ENCODE measurements at regions not wholly inside any gene's neighbourhood (a gene's known extent, or its start where the extent isn't known, plus 50 kb on each side); places are given as distances from the start of the nearest gene placed in this dataset.
"Not testable (repeated sequence)": the region's sequence is repeated elsewhere in the genome, so short reads cannot be mapped to it uniquely, and the experiment has no call there.

DNA sequence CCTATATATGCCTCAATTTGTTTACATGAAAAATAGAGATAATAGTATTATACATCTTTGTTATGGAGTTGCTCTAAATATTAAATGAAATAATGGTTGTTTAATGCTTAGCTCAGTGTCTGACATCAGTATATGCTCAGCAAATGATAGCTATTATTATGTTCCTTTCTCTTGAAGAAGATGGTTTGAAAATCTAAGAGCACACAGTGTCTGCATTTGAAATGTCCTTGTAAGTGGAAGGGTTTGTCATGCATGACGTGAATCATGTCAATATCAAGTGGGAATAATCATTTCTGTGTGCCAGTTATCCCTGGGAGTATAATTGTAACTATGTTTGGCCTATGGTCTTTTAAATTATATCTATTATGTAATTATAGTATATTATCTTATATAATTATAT, 377.5 kb upstream of the SORCS1 start:
- H3K27me3 ChIP-seq (ENCODE audit: control insufficient read depth, insufficient read depth, low read length) = no peaks in the 10 kb centered on the region
- no peak overlapping the region for H3K4me3 ChIP-seq (ENCODE audit: low read length)
- no CpG with 5 or more reads among the region's 1 CpG for WGBS (ENCODE audit: insufficient coverage, insufficient read length)
- DNase-seq (ENCODE audit: low read depth, low spot score) = no peak
- no peaks in the 10 kb centered on the region for H3K36me3 ChIP-seq (ENCODE audit: control insufficient read depth, insufficient read depth, low read length)
- H3K9me3 ChIP-seq (ENCODE audit: control insufficient read depth, insufficient read depth, low read length) = no peaks in the 10 kb centered on the region
- no peak overlapping the region for H3K27ac ChIP-seq (ENCODE audit: low read length)
- no peaks in the 10 kb centered on the region for H3K4me1 ChIP-seq (ENCODE audit: control insufficient read depth, insufficient read depth, low read length)

DNA sequence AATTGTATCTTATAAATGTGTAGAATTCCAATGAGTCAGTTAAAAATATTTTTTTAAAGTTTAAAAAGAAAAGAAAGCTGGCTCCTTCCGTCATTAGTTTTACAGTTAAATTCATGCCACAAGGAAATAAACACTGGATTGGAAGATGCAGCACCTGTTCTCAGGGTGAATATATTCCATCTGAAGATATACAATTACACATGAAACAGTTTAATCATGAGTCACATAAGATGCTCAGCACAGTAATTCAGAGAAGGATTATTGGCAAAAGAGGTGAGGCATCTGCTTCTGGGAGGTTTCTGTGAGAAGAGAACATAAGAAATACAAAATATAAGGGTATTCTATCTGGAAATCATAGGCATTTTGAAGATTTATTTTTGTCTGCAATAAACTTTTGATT, 376.5 kb upstream of the SORCS1 start:
- no peaks in the 10 kb centered on the region for H3K27me3 ChIP-seq (ENCODE audit: control insufficient read depth, insufficient read depth, low read length)
- H3K36me3 ChIP-seq (ENCODE audit: control insufficient read depth, insufficient read depth, low read length) = no peaks in the 10 kb centered on the region
- H3K27ac ChIP-seq (ENCODE audit: low read length) = no peak overlapping the region
- H3K4me1 ChIP-seq (ENCODE audit: control insufficient read depth, insufficient read depth, low read length) = no peaks in the 10 kb centered on the region
- H3K4me3 ChIP-seq (ENCODE audit: low read length) = no peak overlapping the region
- WGBS (ENCODE audit: insufficient coverage, insufficient read length) = no CpG with 5 or more reads among the region's 1 CpG
- DNase-seq (ENCODE audit: low read depth, low spot score) = no peak
- no peaks in the 10 kb centered on the region for H3K9me3 ChIP-seq (ENCODE audit: control insufficient read depth, insufficient read depth, low read length)

DNA sequence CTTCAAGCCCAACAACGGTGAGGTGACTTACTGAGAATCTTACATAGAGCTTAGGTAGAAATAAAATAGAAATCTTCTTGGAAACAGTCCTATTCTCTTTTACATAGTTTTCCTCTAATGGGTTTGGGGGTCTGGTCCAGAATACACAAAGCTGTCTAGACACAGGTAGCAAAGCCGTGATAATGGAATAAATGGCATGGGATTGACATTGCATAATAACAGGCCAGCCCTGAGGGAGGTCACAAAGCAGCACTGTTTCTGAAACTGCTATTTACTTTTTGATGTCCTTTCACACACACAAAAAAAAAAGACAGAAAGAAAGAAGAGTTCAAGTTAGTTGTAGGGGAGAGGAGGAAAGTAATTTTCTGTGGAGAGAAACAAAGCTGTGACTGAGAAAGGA, 364.8 kb upstream of the SORCS1 start:
- Histone ChIP-seq H3K4me1 (ENCODE audit: control insufficient read depth, insufficient read depth, low read length) (no peaks in the 10 kb centered on the region), H3K27me3 (ENCODE audit: control insufficient read depth, insufficient read depth, low read length) (no peaks in the 10 kb centered on the region), H3K36me3 (ENCODE audit: control insufficient read depth, insufficient read depth, low read length) (no peaks in the 10 kb centered on the region), H3K9me3 (ENCODE audit: control insufficient read depth, insufficient read depth, low read length) (no peaks in the 10 kb centered on the region), H3K27ac (ENCODE audit: low read length) (no peak overlapping the region), H3K4me3 (ENCODE audit: low read length) (no peak overlapping the region)
- no peak for DNase-seq (ENCODE audit: low read depth, low spot score)
- no CpG with 5 or more reads among the region's 2 CpGs for WGBS (ENCODE audit: insufficient coverage, insufficient read length)

DNA sequence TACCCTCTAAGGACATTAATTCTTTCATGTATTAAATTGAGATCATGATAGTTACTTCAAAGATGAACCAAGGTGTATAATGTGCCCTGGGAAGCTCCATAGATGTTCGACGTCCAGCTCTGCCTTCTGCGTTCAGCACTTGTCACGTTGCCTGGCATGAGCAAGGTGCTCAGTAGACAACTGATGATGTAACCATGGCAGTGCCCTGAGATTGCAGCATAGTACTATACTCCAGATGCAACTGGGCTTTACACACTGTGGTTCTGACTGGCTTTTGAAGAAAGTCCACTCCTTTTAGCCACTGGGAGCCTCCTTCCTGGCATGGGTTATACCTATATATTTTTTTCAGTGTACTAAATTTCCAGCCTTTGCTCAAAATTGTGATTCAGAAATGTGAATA, 355.8 kb upstream of the SORCS1 start:
- no CpG with 5 or more reads among the region's 4 CpGs for WGBS (ENCODE audit: insufficient coverage, insufficient read length)
- no peak for DNase-seq (ENCODE audit: low read depth, low spot score)

GRCh38 chr10:107517811-107518210, 353.3 kb upstream of the SORCS1 start:
- H3K4me3 ChIP-seq (ENCODE audit: low read length) = no peak overlapping the region
- H3K27ac ChIP-seq (ENCODE audit: low read length) = no peak overlapping the region
- no peaks in the 10 kb centered on the region for H3K9me3 ChIP-seq (ENCODE audit: control insufficient read depth, insufficient read depth, low read length)
- H3K36me3 ChIP-seq (ENCODE audit: control insufficient read depth, insufficient read depth, low read length) = no peaks in the 10 kb centered on the region
- WGBS (ENCODE audit: insufficient coverage, insufficient read length) = no CpG with 5 or more reads among the region's 4 CpGs
- H3K27me3 ChIP-seq (ENCODE audit: control insufficient read depth, insufficient read depth, low read length) = no peaks in the 10 kb centered on the region
- H3K4me1 ChIP-seq (ENCODE audit: control insufficient read depth, insufficient read depth, low read length) = no peaks in the 10 kb centered on the region; the same call in 1 of the 2 replicates
- no peak for DNase-seq (ENCODE audit: low read depth, low spot score)

More for the DNA sequence above, 355.8 kb upstream of the SORCS1 start:
- H3K27ac ChIP-seq (ENCODE audit: low read length) = no peak overlapping the region
- H3K36me3 ChIP-seq (ENCODE audit: control insufficient read depth, insufficient read depth, low read length) = no peaks in the 10 kb centered on the region
- H3K27me3 ChIP-seq (ENCODE audit: control insufficient read depth, insufficient read depth, low read length) = no peaks in the 10 kb centered on the region
- no peak overlapping the region for H3K4me3 ChIP-seq (ENCODE audit: low read length)
- no peaks in the 10 kb centered on the region; the same call in 1 of the 2 replicates for H3K4me1 ChIP-seq (ENCODE audit: control insufficient read depth, insufficient read depth, low read length)
- no peaks in the 10 kb centered on the region for H3K9me3 ChIP-seq (ENCODE audit: control insufficient read depth, insufficient read depth, low read length)

- no peak overlapping the region for H3K4me3 ChIP-seq (ENCODE audit: low read length)
- no peak for DNase-seq (ENCODE audit: low read depth, low spot score)
- no peaks in the 10 kb centered on the region; the same call in 1 of the 2 replicates for H3K4me1 ChIP-seq (ENCODE audit: control insufficient read depth, insufficient read depth, low read length)
- WGBS (ENCODE audit: insufficient coverage, insufficient read length) = no CpG with 5 or more reads among the region's 4 CpGs
- H3K27ac ChIP-seq (ENCODE audit: low read length) = no peak overlapping the region
- H3K9me3 ChIP-seq (ENCODE audit: control insufficient read depth, insufficient read depth, low read length) = no peaks in the 10 kb centered on the region
- H3K27me3 ChIP-seq (ENCODE audit: control insufficient read depth, insufficient read depth, low read length) = no peaks in the 10 kb centered on the region
- H3K36me3 ChIP-seq (ENCODE audit: control insufficient read depth, insufficient read depth, low read length) = no peaks in the 10 kb centered on the region
These were observed 351.8 kb upstream of the SORCS1 start for GRCh38 chr10:107516349-107516748.

DNA sequence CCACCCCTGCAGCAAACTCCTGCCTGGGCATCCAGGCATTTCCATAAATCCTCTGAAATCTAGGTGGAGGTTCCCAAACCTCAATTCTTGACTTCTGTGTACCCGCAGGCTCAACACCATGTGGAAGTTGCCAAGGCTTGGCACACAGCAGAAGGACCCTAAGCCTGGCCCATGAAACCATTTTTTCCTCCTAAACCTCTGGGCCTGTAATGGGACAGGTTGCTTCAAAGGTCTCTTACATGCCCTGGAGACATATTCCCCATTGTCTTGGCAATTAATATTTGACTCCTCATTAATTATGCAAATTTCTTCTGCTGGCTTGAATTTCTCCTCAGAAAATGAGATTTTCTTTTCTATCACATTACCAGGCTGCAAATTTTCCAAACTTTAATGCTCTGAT, 339.5 kb upstream of the SORCS1 start:
- not testable (repeated sequence) for DNase-seq (ENCODE audit: low read depth, low spot score); H3K27ac ChIP-seq (ENCODE audit: low read length); H3K4me1 ChIP-seq (ENCODE audit: control insufficient read depth, insufficient read depth, low read length); H3K4me3 ChIP-seq (ENCODE audit: low read length); H3K36me3 ChIP-seq (ENCODE audit: control insufficient read depth, insufficient read depth, low read length); H3K9me3 ChIP-seq (ENCODE audit: control insufficient read depth, insufficient read depth, low read length); H3K27me3 ChIP-seq (ENCODE audit: control insufficient read depth, insufficient read depth, low read length)
- no CpG with 5 or more reads among the region's 1 CpG for WGBS (ENCODE audit: insufficient coverage, insufficient read length)

GRCh38 chr10:107502229-107502985, 337.9 kb upstream of the SORCS1 start:
- H3K4me1 ChIP-seq (ENCODE audit: control insufficient read depth, insufficient read depth, low read length) = no peaks in the 10 kb centered on the region
- H3K36me3 ChIP-seq (ENCODE audit: control insufficient read depth, insufficient read depth, low read length) = no peaks in the 10 kb centered on the region
- no peak overlapping the region for H3K27ac ChIP-seq (ENCODE audit: low read length)
- no peaks in the 10 kb centered on the region; the same call in 1 of the 2 replicates for H3K9me3 ChIP-seq (ENCODE audit: control insufficient read depth, insufficient read depth, low read length)
- H3K27me3 ChIP-seq (ENCODE audit: control insufficient read depth, insufficient read depth, low read length) = no peaks in the 10 kb centered on the region
- no CpG with 5 or more reads among the region's 1 CpG for WGBS (ENCODE audit: insufficient coverage, insufficient read length)
- H3K4me3 ChIP-seq (ENCODE audit: low read length) = no peak overlapping the region
- no peak for DNase-seq (ENCODE audit: low read depth, low spot score)

GRCh38 chr10:107498983-107499382, 334.5 kb upstream of the SORCS1 start:
- Histone ChIP-seq H3K4me3 (ENCODE audit: low read length) (no peak overlapping the region), H3K4me1 (ENCODE audit: control insufficient read depth, insufficient read depth, low read length) (no peaks in the 10 kb centered on the region), H3K9me3 (ENCODE audit: control insufficient read depth, insufficient read depth, low read length) (no peaks in the 10 kb centered on the region; the same call in 1 of the 2 replicates), H3K27me3 (ENCODE audit: control insufficient read depth, insufficient read depth, low read length) (no peaks in the 10 kb centered on the region), H3K36me3 (ENCODE audit: control insufficient read depth, insufficient read depth, low read length) (no peaks in the 10 kb centered on the region), H3K27ac (ENCODE audit: low read length) (no peak overlapping the region)
- no peak for DNase-seq (ENCODE audit: low read depth, low spot score)

- Histone ChIP-seq H3K27ac (ENCODE audit: low read length) (no peak overlapping the region), H3K36me3 (ENCODE audit: control insufficient read depth, insufficient read depth, low read length) (no peaks in the 10 kb centered on the region), H3K4me1 (ENCODE audit: control insufficient read depth, insufficient read depth, low read length) (no peaks in the 10 kb centered on the region), H3K27me3 (ENCODE audit: control insufficient read depth, insufficient read depth, low read length) (no peaks in the 10 kb centered on the region), H3K4me3 (ENCODE audit: low read length) (no peak overlapping the region), H3K9me3 (ENCODE audit: control insufficient read depth, insufficient read depth, low read length) (no peaks in the 10 kb centered on the region)
- WGBS (ENCODE audit: insufficient coverage, insufficient read length) = no CpG with 5 or more reads among the region's 3 CpGs
- no peak for DNase-seq (ENCODE audit: low read depth, low spot score)
These were observed 332.5 kb upstream of the SORCS1 start for GRCh38 chr10:107497024-107497423.

- H3K27ac ChIP-seq (ENCODE audit: low read length) = no peak overlapping the region
- H3K9me3 ChIP-seq (ENCODE audit: control insufficient read depth, insufficient read depth, low read length) = no peaks in the 10 kb centered on the region
- no peak overlapping the region for H3K4me3 ChIP-seq (ENCODE audit: low read length)
- no CpG with 5 or more reads among the region's 2 CpGs for WGBS (ENCODE audit: insufficient coverage, insufficient read length)
- DNase-seq (ENCODE audit: low read depth, low spot score) = no peak
- no peaks in the 10 kb centered on the region for H3K27me3 ChIP-seq (ENCODE audit: control insufficient read depth, insufficient read depth, low read length)
- no peaks in the 10 kb centered on the region for H3K4me1 ChIP-seq (ENCODE audit: control insufficient read depth, insufficient read depth, low read length)
- H3K36me3 ChIP-seq (ENCODE audit: control insufficient read depth, insufficient read depth, low read length) = no peaks in the 10 kb centered on the region
These were observed 332.1 kb upstream of the SORCS1 start for GRCh38 chr10:107496594-107496993.
